ENCODE measurements at regions not wholly inside any gene's neighbourhood (a gene's known extent, or its start where the extent isn't known, plus 50 kb on each side); places are given as distances from the start of the nearest gene placed in this dataset.

- TF ChIP-seq EP300 (IDR thresholded peaks at IDR 0.05) (no peak), CTCF (IDR thresholded peaks at IDR 0.05) (no peak), FOSB (CRISPR knock-in tag; IDR thresholded peaks at IDR 0.05) (no peak), HOXA7 (CRISPR knock-in tag; IDR thresholded peaks at IDR 0.05) (no peak), MAFK (IDR thresholded peaks at IDR 0.05; ENCODE audit: partially characterized antibody) (no peak), POLR2A (IDR thresholded peaks at IDR 0.05; ENCODE audit: low read length) (no peak), E2F6 (IDR thresholded peaks at IDR 0.05; ENCODE audit: borderline replicate concordance, low read depth) (no peak), ELK1 (IDR thresholded peaks at IDR 0.05; ENCODE audit: low read depth, low read length) (no peak), JUN (IDR thresholded peaks at IDR 0.05) (no peak), RAD21 (conservative IDR thresholded peaks at IDR 0.05 in 1 of 2, IDR thresholded peaks at IDR 0.05 in 1 of 2) (no peak)
Observed at GRCh38 chr4:104735174-104735573, 240.5 kb upstream of the CXXC4 start.

Measured in A549 (cell line).